ENCODE measurements at regions not wholly inside any gene's neighbourhood (a gene's known extent, or its start where the extent isn't known, plus 50 kb on each side); places are given as distances from the start of the nearest gene placed in this dataset.

- TF ChIP-seq CTCF (IDR thresholded peaks at IDR 0.05): no peak
- TF ChIP-seq POLR2A (IDR thresholded peaks at IDR 0.05): no peak
These were observed 115.2 kb upstream of the TMEM168 start for GRCh38 chr7:112905413-112905812.

All from esophagus squamous epithelium (tissue), 4 donors.